HepG2 (cell line): ENCODE measurements at regions not wholly inside any gene's neighbourhood (a gene's known extent, or its start where the extent isn't known, plus 50 kb on each side); places are given as distances from the start of the nearest gene placed in this dataset.

Experiments used
- ATAC-seq: fragments of 200-7000 bp; cut with Tn5 transposase; 3 replicates; pipeline ENCODE4 v1.9.1; 2020; ENCODE audit warnings: mild to moderate bottlenecking, moderate library complexity
- BruUV-seq: library from RNA; stranded (reverse); fragments of 400-500 nt; replicated peaks from 2 replicates; lab custom pipeline; 2021; lab: Mats Ljungman, UMichigan
- CTCF ChIA-PET: fragments of 300-600 bp; formaldehyde crosslinking; extraction: SDS; loops from one replicate; lab custom pipeline; 2021; ENCODE audit warnings: low total read pairs, inconsistent platforms, low intra/inter-chr PET ratio; lab: Yijun Ruan, JAX
- POLR2A ChIA-PET: fragments of 350-600 bp; sonication (Branson Sonifier 250); formaldehyde crosslinking; loops from one replicate; lab custom pipeline; 2020; ENCODE audit warnings: antibody characterized with exemption, inconsistent platforms; lab: Yijun Ruan, JAX
- DNase-seq: peaks from one replicate; pipeline ENCODE4 v3.0.0-alpha.2; 2015; ENCODE audit warnings: low spot score
- FAIRE-seq: peaks from 3 replicates; lab custom pipeline; 2011; peaks lifted over from hg19 to GRCh38; lab: Jason Lieb, UNC
- H2AFZ ChIP-seq: one replicate; pipeline ENCODE4 v1.6.1; 2011; ENCODE audit warnings: low read length, inconsistent platforms
- H3K27ac ChIP-seq: fragments of 300-600 bp; 3 replicates; pipeline ENCODE4 v1.8.0; 2011; ENCODE audit warnings: mixed run types, mild to moderate bottlenecking, mixed read lengths, low read length, inconsistent platforms; ENCODE audit not compliant: insufficient read depth; ENCODE audit errors: extremely low read length
- H3K27me3 ChIP-seq, 2 experiments: fragments of 200-600 bp in 1 of 2; 2 replicates in 1 of 2; 3 replicates in 1 of 2; pipeline versions ENCODE4 v1.6.0 to v1.8.0; 2011; ENCODE audit warnings: low read length in 2 of 2, mild to moderate bottlenecking in 2 of 2, moderate library complexity in 2 of 2, inconsistent platforms in 1 of 2; ENCODE audit not compliant: insufficient read depth in 2 of 2, control insufficient read depth in 1 of 2
- H3K36me3 ChIP-seq, 2 experiments: fragments of 200-600 bp in 1 of 2; replicated peaks in 1 of 2; 2 replicates in 1 of 2; 3 replicates in 1 of 2; pipeline versions ENCODE4 v1.5.1 to v1.8.0; 2011; ENCODE audit warnings: low read length in 2 of 2, inconsistent platforms in 1 of 2; ENCODE audit not compliant: insufficient read depth in 2 of 2, control insufficient read depth in 1 of 2
- H3K4me1 ChIP-seq: 2 replicates; pipeline ENCODE4 v1.5.1; 2012; ENCODE audit warnings: low read length, inconsistent platforms; ENCODE audit not compliant: insufficient read depth
- H3K4me2 ChIP-seq: 2 replicates; pipeline ENCODE4 v1.6.0; 2011; ENCODE audit warnings: low read depth, low read length, inconsistent platforms
- H3K4me3 ChIP-seq, 3 experiments: fragments of 200-600 bp in 1 of 3; sonication (generic), shearing (Covaris generic) in 1 of 3; replicated peaks in 1 of 3; 2 replicates each; pipeline ENCODE4 v1.5.1; 2011 to 2016; ENCODE audit warnings: low read length in 3 of 3, inconsistent platforms in 2 of 3, low read depth in 2 of 3, mild to moderate bottlenecking in 2 of 3, control low read depth in 1 of 3, mixed read lengths in 1 of 3; ENCODE audit not compliant: insufficient read depth in 1 of 3
- H3K79me2 ChIP-seq: one replicate; pipeline ENCODE4 v1.6.1; 2011; ENCODE audit warnings: low read length, inconsistent platforms; ENCODE audit not compliant: insufficient read depth
- H3K9ac ChIP-seq: 2 replicates; pipeline ENCODE4 v1.6.0; 2011; ENCODE audit warnings: mild to moderate bottlenecking, low read depth, low read length, inconsistent platforms; ENCODE audit not compliant: insufficient read depth
- H3K9me3 ChIP-seq: 2 replicates; pipeline ENCODE4 v1.5.1; 2012; ENCODE audit warnings: mild to moderate bottlenecking, low read length
- H4K20me1 ChIP-seq: 2 replicates; pipeline ENCODE4 v1.6.0; 2011; ENCODE audit warnings: inconsistent platforms, mild to moderate bottlenecking, low read length, moderate library complexity; ENCODE audit not compliant: insufficient read depth
- ARHGAP35 ChIP-seq: sonication (generic); formaldehyde crosslinking; IDR thresholded peaks from 2 replicates; pipeline ENCODE4 v1.9.0; 2022; ENCODE audit warnings: mild to moderate bottlenecking, inconsistent platforms, moderate library complexity, missing genetic modification reagents, borderline replicate concordance
- ARNT2 ChIP-seq: sonication (generic); formaldehyde crosslinking; IDR thresholded peaks from 2 replicates; pipeline ENCODE4 v1.8.0; 2022; ENCODE audit warnings: mild to moderate bottlenecking, low read depth, missing genetic modification reagents, moderate library complexity
- BCL6 ChIP-seq: IDR thresholded peaks from 2 replicates; pipeline ENCODE4 v1.6.1; 2016; ENCODE audit warnings: missing genetic modification reagents, missing compliant biosample characterization
- CHD2 ChIP-seq: IDR thresholded peaks from 2 replicates; pipeline ENCODE4 v1.6.1; 2011; ENCODE audit warnings: low read depth, low read length, improper control_type of control experiment
- E2F5 ChIP-seq: sonication (generic); formaldehyde crosslinking; conservative IDR thresholded peaks from 2 replicates; pipeline ENCODE4 v1.4.0; 2020; ENCODE audit warnings: missing genetic modification reagents
- ISX ChIP-seq: sonication (generic); formaldehyde crosslinking; conservative IDR thresholded peaks from 2 replicates; pipeline ENCODE4 v1.5.0; 2020; ENCODE audit warnings: missing genetic modification reagents
- JUND ChIP-seq: sonication (generic); formaldehyde crosslinking; IDR thresholded peaks from 2 replicates; pipeline ENCODE4 v1.8.0; 2022; ENCODE audit warnings: mild to moderate bottlenecking, missing genetic modification reagents
- MIER3 ChIP-seq: IDR thresholded peaks from 2 replicates; pipeline ENCODE4 v1.6.1; 2016; ENCODE audit warnings: missing compliant biosample characterization, borderline replicate concordance
- MNT ChIP-seq: fragments of 450-650 bp; IDR thresholded peaks from 2 replicates; pipeline ENCODE4 v1.6.1; 2016
- MXI1 ChIP-seq: IDR thresholded peaks from 3 replicates; pipeline ENCODE4 v1.6.1; 2012; ENCODE audit warnings: low read depth, low read length, inconsistent platforms, borderline replicate concordance
- NFIC ChIP-seq: IDR thresholded peaks from 2 replicates; pipeline ENCODE4 v1.6.1; 2012; ENCODE audit warnings: mild to moderate bottlenecking, low read length, inconsistent platforms
- PLSCR1 ChIP-seq: sonication (generic); formaldehyde crosslinking; IDR thresholded peaks from 2 replicates; pipeline ENCODE4 v1.5.0; 2020; ENCODE audit warnings: missing genetic modification reagents, mild to moderate bottlenecking, borderline replicate concordance
- RAD51 ChIP-seq: fragments of 450-650 bp; IDR thresholded peaks from 2 replicates; pipeline ENCODE4 v1.6.1; 2016; ENCODE audit warnings: borderline replicate concordance
- RELA ChIP-seq: sonication (generic); formaldehyde crosslinking; IDR thresholded peaks from 2 replicates; pipeline ENCODE4 v1.4.0; 2020; ENCODE audit warnings: missing genetic modification reagents
- SMAD3 ChIP-seq: sonication (generic); formaldehyde crosslinking; IDR thresholded peaks from 2 replicates; pipeline ENCODE4 v1.4.0; 2020; ENCODE audit warnings: missing genetic modification reagents
- TRIM24 ChIP-seq: sonication (generic); formaldehyde crosslinking; IDR thresholded peaks from 2 replicates; pipeline ENCODE4 v1.8.0; 2022; ENCODE audit warnings: mild to moderate bottlenecking, missing genetic modification reagents
- ZBTB10 ChIP-seq: sonication (generic); formaldehyde crosslinking; IDR thresholded peaks from 2 replicates; pipeline ENCODE4 v1.4.0; 2020; ENCODE audit warnings: missing genetic modification reagents, borderline replicate concordance
- ZNF556 ChIP-seq: sonication (generic); formaldehyde crosslinking; IDR thresholded peaks from 2 replicates; pipeline ENCODE4 v1.4.0; 2020; ENCODE audit warnings: mild to moderate bottlenecking, missing genetic modification reagents, borderline replicate concordance
- ZNF619 ChIP-seq: sonication (generic); formaldehyde crosslinking; IDR thresholded peaks from 2 replicates; pipeline ENCODE4 v1.4.0; 2020; ENCODE audit warnings: mild to moderate bottlenecking, missing genetic modification reagents
- WGBS: methylation state at CpG from one replicate; pipeline ENCODE4 v1.1.6; 2017; ENCODE audit warnings: low lambda C conversion rate; 5-methylcytosine and 5-hydroxymethylcytosine counted together
- in situ Hi-C: cut with HindIII; loops from 2 replicates; pipeline ENCODE4 v1.10.0; 2017; ENCODE audit warnings: low pct_unique_long_range_greater_than_20kb; ENCODE audit not compliant: extremely low pct_ligation_motif_present
- intact Hi-C: fragments of 100-400 bp; cut with micrococcal nuclease; formaldehyde crosslinking; loops from one replicate; pipeline ENCODE4 v1.10.0; 2022; ENCODE audit not compliant: unreplicated experiment

GRCh38 chr7:123271231-123271630, 71.5 kb upstream of the SLC13A1 start:
- ChIA-PET POLR2A (no interaction called here), CTCF (no interaction called here)
- Histone ChIP-seq H3K4me1 (no peaks in the 10 kb centered on the region), H3K36me3 (no peaks in the 10 kb centered on the region), H2AFZ (no peak overlapping the region), H3K4me2 (no peak overlapping the region), H3K9me3 (no peaks in the 10 kb centered on the region), H3K4me3 (no peak overlapping the region), H3K27ac (no peak overlapping the region), H3K9ac (no peak overlapping the region), H3K27me3 (no peaks in the 10 kb centered on the region), H3K79me2 (no peaks in the 10 kb centered on the region), H4K20me1 (no peaks in the 10 kb centered on the region)
- DNase-seq (no peak), FAIRE-seq (no peak), ATAC-seq (no peak)
- no TSS peak for BruUV-seq
- intact Hi-C loops (no loop called here), in situ Hi-C loops (no loop called here)
- 0% methylated on average over 3 of the region's 3 CpGs for WGBS
- TF ChIP-seq CHD2 (no peak), RELA (CRISPR knock-in tag) (no peak), JUND (CRISPR knock-in tag) (no peak), MNT (no peak), ARHGAP35 (CRISPR knock-in tag) (no peak), BCL6 (CRISPR knock-in tag) (no peak), RAD51 (no peak), ZBTB10 (CRISPR knock-in tag) (no peak), SMAD3 (no peak), E2F5 (CRISPR knock-in tag) (no peak), ZNF619 (CRISPR knock-in tag) (no peak), NFIC (no peak), ZNF556 (CRISPR knock-in tag) (no peak), MIER3 (no peak), ARNT2 (CRISPR knock-in tag) (no peak), TRIM24 (CRISPR knock-in tag) (no peak), PLSCR1 (CRISPR knock-in tag) (no peak), ISX (CRISPR knock-in tag) (no peak), MXI1 (no peak)
